GM12892 (cell line): ENCODE measurements at regions not wholly inside any gene's neighbourhood (a gene's known extent, or its start where the extent isn't known, plus 50 kb on each side); places are given as distances from the start of the nearest gene placed in this dataset.

Experiments used
- DNase-seq: peaks from one replicate; pipeline ENCODE4 v3.0.0; 2011; ENCODE audit not compliant: insufficient read length
- FAIRE-seq: peaks from 2 replicates; lab custom pipeline; 2011; peaks lifted over from hg19 to GRCh38; lab: Jason Lieb, UNC
- POLR2A ChIP-seq: IDR thresholded peaks from 2 replicates; pipeline ENCODE4 v1.6.1; 2011; ENCODE audit warnings: low read depth, low read length, control low read depth
- POLR2AphosphoS5 ChIP-seq: IDR thresholded peaks from 2 replicates; pipeline ENCODE4 v1.6.1; 2011; ENCODE audit warnings: low read depth, low read length, control low read depth
- TAF1 ChIP-seq: IDR thresholded peaks from 2 replicates; pipeline ENCODE4 v1.6.1; 2011; ENCODE audit warnings: low read depth, mild to moderate bottlenecking, control low read depth, low read length, borderline replicate concordance

- TF ChIP-seq POLR2AphosphoS5: no peak
- no peak for TF ChIP-seq TAF1
- TF ChIP-seq POLR2A: no peak
- DNase-seq (no peak), FAIRE-seq (no peak)
Observed at GRCh38 chr6:170127151-170127550, 163.7 kb downstream of the DLL1 start.

- no peak for TF ChIP-seq POLR2A
- no peak for TF ChIP-seq POLR2AphosphoS5
- TF ChIP-seq TAF1: no peak
- FAIRE-seq (no peak), DNase-seq (no peak)
Observed at GRCh38 chr6:170125456-170126300, 165.2 kb downstream of the DLL1 start.

DNA sequence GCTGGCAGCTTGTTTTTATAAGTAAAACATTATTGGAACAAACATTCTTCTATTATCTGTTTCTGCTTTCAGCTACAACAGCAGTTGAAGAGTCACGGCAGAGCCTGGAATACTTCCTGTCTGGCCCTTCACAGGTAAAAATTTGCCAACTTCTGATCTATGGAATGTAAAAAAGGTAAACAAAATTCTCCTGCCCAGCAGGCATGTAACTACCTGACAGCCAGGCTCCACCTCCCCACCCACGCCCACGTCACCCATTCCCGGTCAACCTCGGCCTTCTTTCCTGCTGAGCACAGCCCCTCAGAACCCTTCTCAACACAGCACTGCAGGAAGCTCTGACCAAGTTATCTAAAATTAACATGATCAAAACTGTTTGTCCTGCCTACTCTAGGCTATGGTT is 166.0 kb downstream of the DLL1 start:
- FAIRE-seq: no peak
- TF ChIP-seq POLR2AphosphoS5: no peak
- no peak for TF ChIP-seq TAF1
- no peak for TF ChIP-seq POLR2A
- DNase-seq: no peak

GRCh38 chr6:170124150-170124549 is 166.7 kb downstream of the DLL1 start:
- FAIRE-seq (no peak), DNase-seq (no peak)
- TF ChIP-seq POLR2A (no peak), POLR2AphosphoS5 (no peak), TAF1 (no peak)

GRCh38 chr6:170122651-170123050 is 168.2 kb downstream of the DLL1 start:
- DNase-seq: no peak
- no peak for FAIRE-seq
- TF ChIP-seq POLR2AphosphoS5 (no peak), POLR2A (no peak), TAF1 (no peak)

- TF ChIP-seq POLR2AphosphoS5 (no peak), POLR2A (no peak), TAF1 (no peak)
- FAIRE-seq (no peak), DNase-seq (no peak)
Observed at GRCh38 chr6:170117111-170117972, 173.5 kb downstream of the DLL1 start.

DNA sequence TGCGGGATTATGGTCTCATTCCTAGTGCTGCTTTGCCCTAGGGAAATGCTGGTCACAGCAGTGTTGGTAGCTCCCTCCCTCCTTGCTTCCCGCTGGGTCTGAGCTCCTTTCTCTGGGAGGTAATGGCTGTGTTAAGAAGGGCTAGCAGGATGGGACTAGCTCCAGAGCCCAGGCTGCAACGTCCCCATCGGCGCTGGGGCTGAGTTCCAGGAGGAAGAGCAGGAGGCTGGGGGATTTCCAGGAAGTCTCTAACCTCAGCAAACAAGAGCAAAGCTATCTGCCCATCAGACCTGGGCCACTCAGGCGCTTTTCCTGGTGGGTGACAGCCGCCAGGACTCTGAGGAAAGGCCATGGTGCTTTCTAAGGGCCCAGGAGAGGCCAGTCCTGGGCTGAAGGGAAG is 174.2 kb downstream of the DLL1 start:
- DNase-seq (no peak), FAIRE-seq (no peak)
- TF ChIP-seq POLR2A: no peak
- TF ChIP-seq POLR2AphosphoS5: no peak
- no peak for TF ChIP-seq TAF1

DNA sequence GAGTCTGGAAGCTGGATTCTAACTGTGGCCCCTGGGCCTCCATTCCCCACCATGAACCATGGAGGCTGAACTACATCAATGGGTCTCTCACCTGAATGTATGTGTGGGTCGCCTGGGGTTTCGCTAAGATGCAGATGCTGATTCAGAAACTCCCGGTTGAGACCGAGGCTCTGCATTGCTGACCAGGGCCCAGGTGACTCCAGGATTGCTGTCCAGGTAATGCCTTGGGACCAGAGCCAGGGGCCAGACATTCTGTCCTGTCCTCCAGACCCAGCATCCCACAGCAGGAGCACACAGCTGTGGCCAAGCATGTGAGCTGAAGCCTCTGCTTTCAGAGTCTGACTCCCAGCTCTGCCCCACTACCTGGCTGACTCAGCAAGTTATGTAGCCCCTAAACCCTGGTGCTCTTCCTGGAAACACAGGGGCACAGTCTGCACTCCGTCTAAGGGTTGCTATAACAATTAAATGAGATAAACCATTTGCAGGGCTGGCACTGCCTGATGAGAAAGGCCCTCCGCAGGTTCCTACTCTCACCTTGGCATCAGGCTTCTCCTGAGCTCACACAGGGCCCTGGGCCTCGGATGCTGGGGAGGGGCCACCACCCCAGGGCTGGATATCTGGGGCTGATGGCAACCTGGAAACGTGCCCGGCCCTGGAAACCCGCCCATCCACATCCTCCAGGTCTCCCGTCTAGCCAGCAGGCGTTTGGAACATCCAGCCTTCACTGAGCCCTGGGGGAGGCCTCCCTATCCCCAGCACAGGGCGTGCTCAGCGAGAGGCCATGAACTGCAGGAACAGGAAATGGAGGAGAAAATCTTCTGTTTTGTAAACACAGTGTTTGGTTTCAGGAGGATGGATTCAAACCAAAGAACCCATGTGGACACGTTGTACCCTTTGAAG is 175.7 kb downstream of the DLL1 start:
- TF ChIP-seq POLR2A (no peak), TAF1 (no peak), POLR2AphosphoS5 (no peak)
- FAIRE-seq (no peak), DNase-seq (no peak)

- FAIRE-seq: no peak
Observed at GRCh38 chr6:170114187-170114945, 176.5 kb downstream of the DLL1 start.

GRCh38 chr6:170113141-170113540 is 177.7 kb downstream of the DLL1 start:
- DNase-seq: no peak
- TF ChIP-seq TAF1 (no peak), POLR2AphosphoS5 (no peak), POLR2A (no peak)
- no peak for FAIRE-seq

More at GRCh38 chr6:170114187-170114945, 176.5 kb downstream of the DLL1 start:
- TF ChIP-seq POLR2AphosphoS5 (no peak), POLR2A (no peak), TAF1 (no peak)
- DNase-seq: no peak

DNA sequence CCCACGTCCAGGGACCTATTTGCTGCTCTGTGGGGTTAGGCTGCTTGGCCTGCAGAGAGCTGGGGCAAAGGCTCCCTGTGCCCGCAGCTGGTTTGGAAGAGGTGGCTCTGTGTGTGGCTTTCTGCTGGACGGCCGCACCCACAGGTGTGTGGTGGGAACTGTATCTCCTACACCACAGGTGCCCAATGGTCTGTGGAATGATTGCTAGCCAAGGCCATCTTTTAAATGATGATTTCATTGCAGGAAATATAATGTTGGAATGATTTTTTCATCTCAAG is 178.4 kb downstream of the DLL1 start:
- TF ChIP-seq POLR2AphosphoS5 (no peak), TAF1 (no peak), POLR2A (no peak)
- no peak for FAIRE-seq
- no peak for DNase-seq
